ENCODE measurements at regions not wholly inside any gene's neighbourhood (a gene's known extent, or its start where the extent isn't known, plus 50 kb on each side); places are given as distances from the start of the nearest gene placed in this dataset.

DNA sequence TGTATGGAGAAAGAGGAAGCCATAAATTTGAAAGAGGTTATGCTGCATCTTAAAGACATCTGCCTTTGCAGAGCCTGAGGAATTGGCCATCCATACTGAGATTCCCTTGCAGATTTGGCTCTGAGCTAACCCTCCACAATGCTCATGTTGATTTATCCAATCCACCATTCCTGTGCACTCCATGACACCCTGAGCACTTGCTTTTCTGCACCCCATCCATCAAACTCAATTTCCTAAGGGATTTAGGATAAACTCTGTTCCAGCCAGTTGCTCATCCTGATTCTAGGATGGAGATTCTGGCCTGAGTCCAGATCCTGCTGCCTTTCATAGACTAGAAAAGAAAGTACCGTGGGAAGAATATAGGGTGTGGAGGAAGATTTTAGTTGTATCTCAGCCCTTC is 379.2 kb upstream of the LARGE1 start:
- CTCF ChIA-PET: no interaction called here
- no peak overlapping the region for H3K27ac ChIP-seq
- TF ChIP-seq, protein P1, sequence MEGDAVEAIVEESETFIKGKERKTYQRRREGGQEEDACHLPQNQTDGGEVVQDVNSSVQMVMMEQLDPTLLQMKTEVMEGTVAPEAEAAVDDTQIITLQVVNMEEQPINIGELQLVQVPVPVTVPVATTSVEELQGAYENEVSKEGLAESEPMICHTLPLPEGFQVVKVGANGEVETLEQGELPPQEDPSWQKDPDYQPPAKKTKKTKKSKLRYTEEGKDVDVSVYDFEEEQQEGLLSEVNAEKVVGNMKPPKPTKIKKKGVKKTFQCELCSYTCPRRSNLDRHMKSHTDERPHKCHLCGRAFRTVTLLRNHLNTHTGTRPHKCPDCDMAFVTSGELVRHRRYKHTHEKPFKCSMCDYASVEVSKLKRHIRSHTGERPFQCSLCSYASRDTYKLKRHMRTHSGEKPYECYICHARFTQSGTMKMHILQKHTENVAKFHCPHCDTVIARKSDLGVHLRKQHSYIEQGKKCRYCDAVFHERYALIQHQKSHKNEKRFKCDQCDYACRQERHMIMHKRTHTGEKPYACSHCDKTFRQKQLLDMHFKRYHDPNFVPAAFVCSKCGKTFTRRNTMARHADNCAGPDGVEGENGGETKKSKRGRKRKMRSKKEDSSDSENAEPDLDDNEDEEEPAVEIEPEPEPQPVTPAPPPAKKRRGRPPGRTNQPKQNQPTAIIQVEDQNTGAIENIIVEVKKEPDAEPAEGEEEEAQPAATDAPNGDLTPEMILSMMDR (conservative IDR thresholded peaks at IDR 0.05; ENCODE audit: low read depth): no peak
- POLR2A ChIA-PET (ENCODE audit: low non-redundant PET): no interaction called here
- no peak for DNase-seq (ENCODE audit: low spot score)

DNA sequence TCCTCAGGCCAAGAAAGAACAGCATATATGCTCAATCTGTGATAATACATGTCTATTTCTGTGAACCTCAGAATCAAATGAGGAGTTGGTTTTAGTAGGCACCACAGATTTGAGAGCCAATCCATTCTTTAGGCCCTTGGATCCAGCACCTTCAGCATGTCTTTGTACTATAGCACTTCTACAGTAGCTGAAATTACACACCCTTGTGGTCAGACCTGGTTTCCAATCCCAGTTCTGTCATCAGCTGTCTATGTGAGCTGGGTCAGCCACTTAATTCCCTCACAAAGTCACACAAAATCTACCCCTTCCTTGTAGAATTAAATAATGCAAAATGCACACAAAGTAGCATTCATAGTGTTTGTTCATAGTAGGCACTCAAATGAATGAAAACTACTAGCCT is 381.3 kb upstream of the LARGE1 start:
- ChIA-PET POLR2A (ENCODE audit: low non-redundant PET) (no interaction called here), CTCF (no interaction called here)
- TF ChIP-seq, protein P1 (conservative IDR thresholded peaks at IDR 0.05; ENCODE audit: low read depth): no peak
- DNase-seq (ENCODE audit: low spot score): no peak
- H3K27ac ChIP-seq: no peak overlapping the region

DNA sequence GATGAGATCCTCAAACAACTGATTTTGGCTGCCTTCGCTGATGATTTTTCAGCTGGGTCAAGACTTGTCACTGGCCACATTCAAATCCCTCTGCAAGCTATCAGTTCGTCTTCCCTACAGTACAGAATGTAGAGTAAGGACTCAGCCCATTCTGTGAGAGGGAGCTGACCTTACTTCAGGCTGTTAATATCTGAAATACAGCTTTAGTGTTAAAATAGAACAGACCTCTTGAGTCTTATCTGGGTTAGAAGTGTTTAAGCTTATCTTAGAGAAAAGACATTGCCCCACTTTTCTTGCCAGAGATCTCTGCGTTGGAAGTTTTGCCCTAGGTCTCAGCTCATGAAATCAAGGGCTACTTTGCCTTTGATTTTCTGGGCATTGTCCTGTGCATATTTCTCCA is 383.4 kb upstream of the LARGE1 start:
- no peak overlapping the region for H3K27ac ChIP-seq
- ChIA-PET POLR2A (ENCODE audit: low non-redundant PET) (no interaction called here), CTCF (no interaction called here)
- TF ChIP-seq, protein P1 (conservative IDR thresholded peaks at IDR 0.05; ENCODE audit: low read depth): no peak
- no peak for DNase-seq (ENCODE audit: low spot score)

DNA sequence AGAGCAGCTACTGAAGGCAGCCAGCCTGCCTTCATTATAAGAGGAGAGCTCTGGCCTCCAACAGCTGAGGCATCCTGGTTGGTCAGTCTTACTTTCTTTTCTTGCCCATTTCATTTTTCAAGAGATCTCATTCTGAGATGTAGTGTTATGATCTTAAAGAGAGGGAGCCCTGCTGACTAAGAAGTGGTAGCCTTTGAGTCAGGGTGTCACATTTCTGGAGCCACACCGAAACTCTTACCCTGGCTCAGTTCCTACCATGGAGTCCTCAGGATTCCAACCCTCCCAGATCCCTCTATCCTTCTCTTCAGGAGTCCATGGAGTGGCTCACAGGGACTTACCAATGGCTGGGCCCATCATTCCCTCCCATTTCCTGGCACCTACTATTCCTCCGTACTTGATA is 386.1 kb upstream of the LARGE1 start:
- ChIA-PET POLR2A (ENCODE audit: low non-redundant PET) (no interaction called here), CTCF (no interaction called here)
- no peak for DNase-seq (ENCODE audit: low spot score)
- H3K27ac ChIP-seq: no peak overlapping the region
- TF ChIP-seq, protein P1 (conservative IDR thresholded peaks at IDR 0.05; ENCODE audit: low read depth): no peak

DNA sequence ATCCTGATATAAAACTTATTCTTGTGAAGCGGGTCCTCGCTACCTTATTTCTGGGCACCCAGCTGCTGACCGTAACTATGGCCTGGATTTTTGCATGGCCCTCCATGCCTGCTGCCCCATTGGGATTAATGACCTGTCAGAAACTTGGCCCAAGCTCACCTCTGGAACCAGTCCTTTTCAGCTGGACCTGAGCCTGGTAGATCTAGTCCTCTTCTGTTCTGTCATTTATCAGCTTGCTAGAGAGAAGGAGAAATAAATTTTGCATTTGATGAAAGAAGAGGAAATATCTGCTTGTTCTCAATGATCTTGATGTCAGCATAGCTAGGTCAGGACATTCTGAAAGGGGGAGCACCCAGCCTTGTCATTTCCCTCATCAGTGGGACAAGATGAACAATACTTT is 387.8 kb upstream of the LARGE1 start:
- CTCF ChIA-PET: no interaction called here
- no peak for DNase-seq (ENCODE audit: low spot score)

DNA sequence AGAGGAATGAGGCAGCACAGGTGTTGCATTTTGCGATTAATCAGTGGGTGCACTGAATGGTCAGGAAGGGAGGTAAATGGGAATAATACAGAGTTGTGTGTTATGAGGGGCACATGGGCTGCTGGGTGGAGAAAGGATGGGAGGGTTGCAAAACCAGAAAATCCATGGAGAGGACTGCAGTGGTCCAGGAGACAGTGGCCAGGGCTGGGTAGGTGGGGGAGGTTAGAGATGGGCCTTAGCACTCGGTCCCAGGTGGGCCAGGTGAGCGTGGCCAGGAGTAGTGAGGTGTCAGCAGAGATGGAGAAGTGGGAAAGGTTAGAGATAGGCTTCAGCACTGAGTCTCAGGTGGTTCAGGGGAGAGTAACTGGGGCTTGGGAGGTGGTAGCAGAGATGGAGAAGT is 399.1 kb upstream of the LARGE1 start:
- CTCF ChIA-PET: no interaction called here
- TF ChIP-seq, protein P1 (conservative IDR thresholded peaks at IDR 0.05; ENCODE audit: low read depth): no peak
- no peak overlapping the region for H3K27ac ChIP-seq
- POLR2A ChIA-PET (ENCODE audit: low non-redundant PET): no interaction called here
- no peak for DNase-seq (ENCODE audit: low spot score)

More for the DNA sequence above, 387.8 kb upstream of the LARGE1 start:
- TF ChIP-seq, protein P1 (conservative IDR thresholded peaks at IDR 0.05; ENCODE audit: low read depth): no peak
- no peak overlapping the region for H3K27ac ChIP-seq
- POLR2A ChIA-PET (ENCODE audit: low non-redundant PET): no interaction called here

DNA sequence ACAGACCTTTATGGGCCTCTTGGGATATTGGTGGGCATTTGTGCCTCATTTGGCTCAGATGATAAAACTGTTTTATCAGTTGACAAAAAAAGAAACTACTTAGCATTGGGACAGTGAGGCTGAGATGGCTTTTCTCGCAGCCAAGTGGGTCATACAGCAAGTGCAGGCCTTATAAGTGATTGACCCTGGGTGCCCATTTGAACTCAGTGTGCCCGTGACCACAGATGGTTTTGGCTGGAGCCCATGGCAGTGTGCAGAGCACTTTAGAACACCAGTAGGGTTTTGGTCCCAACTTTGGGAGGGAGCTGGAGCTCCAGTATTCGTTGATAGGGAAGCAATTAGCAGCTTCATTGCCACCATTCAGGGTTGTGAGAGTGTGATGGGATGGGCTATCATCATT is 404.5 kb upstream of the LARGE1 start:
- TF ChIP-seq, protein P1 (conservative IDR thresholded peaks at IDR 0.05; ENCODE audit: low read depth): no peak
- POLR2A ChIA-PET (ENCODE audit: low non-redundant PET): no interaction called here
- CTCF ChIA-PET: no interaction called here
- H3K27ac ChIP-seq: no peak overlapping the region
- no peak for DNase-seq (ENCODE audit: low spot score)
